ENCODE measurements at regions not wholly inside any gene's neighbourhood (a gene's known extent, or its start where the extent isn't known, plus 50 kb on each side); places are given as distances from the start of the nearest gene placed in this dataset.

DNA sequence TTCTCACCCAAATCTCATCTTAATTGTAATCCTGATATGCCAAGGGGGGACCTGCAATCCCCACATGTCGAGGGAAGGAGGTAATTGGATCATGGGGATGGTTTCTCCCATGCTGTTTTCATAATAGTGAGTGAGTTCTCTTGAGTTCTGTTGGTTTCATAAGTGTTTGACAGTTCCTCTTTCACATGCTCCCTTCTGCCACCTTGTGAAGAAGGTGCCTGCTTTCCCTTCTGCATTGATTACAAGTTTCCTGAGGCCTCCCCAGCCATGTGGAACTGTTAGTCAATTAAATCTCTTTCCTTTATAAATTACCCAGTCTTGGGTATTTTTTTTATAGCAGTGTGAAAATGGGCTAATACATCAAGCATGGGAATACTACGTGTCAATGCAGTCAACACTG is 925.0 kb upstream of the MAN1A1 start:
- Histone ChIP-seq H3K27ac (ENCODE audit: low read length) (no peak overlapping the region), H3F3A (ENCODE audit: insufficient read depth, low read length, poor library complexity, severe bottlenecking) (no peaks in the 10 kb centered on the region), H3K9ac (ENCODE audit: low read length) (no peak overlapping the region), H4K20me1 (ENCODE audit: insufficient read depth) (no peaks in the 10 kb centered on the region), H3K27me3 (ENCODE audit: insufficient read depth, low read depth, low read length) (no peaks in the 10 kb centered on the region), H3K36me3 (ENCODE audit: insufficient read depth, low read length) (no peaks in the 10 kb centered on the region), H3K79me2 (replicated peaks; ENCODE audit: insufficient read depth, low read length) (no peaks in the 10 kb centered on the region), H3K4me3 (ENCODE audit: low read length) (no peak overlapping the region), H3K4me2 (ENCODE audit: low read length) (no peak overlapping the region), H3K9me3 (ENCODE audit: low read length) (no peaks in the 10 kb centered on the region), H2AFZ (ENCODE audit: low read depth, low read length) (no peak overlapping the region), H3K9me2 (ENCODE audit: insufficient read depth, low read length) (no peaks in the 10 kb centered on the region)
- TF ChIP-seq MXI1 (conservative IDR thresholded peaks at IDR 0.05; ENCODE audit: poor library complexity, severe bottlenecking), result no peak
- TF ChIP-seq TAF1 (IDR thresholded peaks at IDR 0.05; ENCODE audit: low read depth), result no peak
- no peak for TF ChIP-seq RAD21 (conservative IDR thresholded peaks at IDR 0.05)
- no peak for TF ChIP-seq POLR2AphosphoS5 (IDR thresholded peaks at IDR 0.05)
- TF ChIP-seq EP300 (conservative IDR thresholded peaks at IDR 0.05; ENCODE audit: poor library complexity, severe bottlenecking), result no peak
- no peak for TF ChIP-seq SMC3 (conservative IDR thresholded peaks at IDR 0.05; ENCODE audit: poor library complexity)
- TF ChIP-seq EZH2 (IDR thresholded peaks at IDR 0.05; ENCODE audit: borderline replicate concordance, insufficient read depth, low read length, poor library complexity, severe bottlenecking), result no peak
- TF ChIP-seq, protein P1, sequence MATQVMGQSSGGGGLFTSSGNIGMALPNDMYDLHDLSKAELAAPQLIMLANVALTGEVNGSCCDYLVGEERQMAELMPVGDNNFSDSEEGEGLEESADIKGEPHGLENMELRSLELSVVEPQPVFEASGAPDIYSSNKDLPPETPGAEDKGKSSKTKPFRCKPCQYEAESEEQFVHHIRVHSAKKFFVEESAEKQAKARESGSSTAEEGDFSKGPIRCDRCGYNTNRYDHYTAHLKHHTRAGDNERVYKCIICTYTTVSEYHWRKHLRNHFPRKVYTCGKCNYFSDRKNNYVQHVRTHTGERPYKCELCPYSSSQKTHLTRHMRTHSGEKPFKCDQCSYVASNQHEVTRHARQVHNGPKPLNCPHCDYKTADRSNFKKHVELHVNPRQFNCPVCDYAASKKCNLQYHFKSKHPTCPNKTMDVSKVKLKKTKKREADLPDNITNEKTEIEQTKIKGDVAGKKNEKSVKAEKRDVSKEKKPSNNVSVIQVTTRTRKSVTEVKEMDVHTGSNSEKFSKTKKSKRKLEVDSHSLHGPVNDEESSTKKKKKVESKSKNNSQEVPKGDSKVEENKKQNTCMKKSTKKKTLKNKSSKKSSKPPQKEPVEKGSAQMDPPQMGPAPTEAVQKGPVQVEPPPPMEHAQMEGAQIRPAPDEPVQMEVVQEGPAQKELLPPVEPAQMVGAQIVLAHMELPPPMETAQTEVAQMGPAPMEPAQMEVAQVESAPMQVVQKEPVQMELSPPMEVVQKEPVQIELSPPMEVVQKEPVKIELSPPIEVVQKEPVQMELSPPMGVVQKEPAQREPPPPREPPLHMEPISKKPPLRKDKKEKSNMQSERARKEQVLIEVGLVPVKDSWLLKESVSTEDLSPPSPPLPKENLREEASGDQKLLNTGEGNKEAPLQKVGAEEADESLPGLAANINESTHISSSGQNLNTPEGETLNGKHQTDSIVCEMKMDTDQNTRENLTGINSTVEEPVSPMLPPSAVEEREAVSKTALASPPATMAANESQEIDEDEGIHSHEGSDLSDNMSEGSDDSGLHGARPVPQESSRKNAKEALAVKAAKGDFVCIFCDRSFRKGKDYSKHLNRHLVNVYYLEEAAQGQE (IDR thresholded peaks at IDR 0.05; ENCODE audit: borderline replicate concordance), result no peak
- no peak for TF ChIP-seq CTCF (IDR thresholded peaks at IDR 0.05; ENCODE audit: poor library complexity, severe bottlenecking)

DNA sequence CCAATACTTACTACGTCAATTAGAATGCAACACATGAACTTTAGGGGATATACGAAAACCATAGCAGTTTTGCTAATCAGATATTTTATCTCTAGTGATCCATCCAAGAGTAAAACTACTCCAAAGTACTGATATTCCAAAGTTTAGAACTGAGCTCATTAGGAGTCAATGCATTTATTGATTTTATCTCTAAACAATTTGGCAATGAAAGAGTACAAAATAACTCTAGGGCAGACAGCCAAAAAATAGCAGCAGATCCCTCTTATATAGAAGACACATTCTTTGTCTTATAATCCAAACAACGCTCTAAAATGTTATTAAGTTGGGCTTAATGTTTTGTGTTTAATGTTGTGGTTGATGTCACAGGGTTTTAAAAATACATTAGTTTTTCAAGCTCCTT is 923.9 kb upstream of the MAN1A1 start:
- Histone ChIP-seq H2AFZ (ENCODE audit: low read depth, low read length) (no peak overlapping the region), H3K9me3 (ENCODE audit: low read length) (no peaks in the 10 kb centered on the region), H3K4me2 (ENCODE audit: low read length) (no peak overlapping the region), H3K79me2 (replicated peaks; ENCODE audit: insufficient read depth, low read length) (no peaks in the 10 kb centered on the region), H3K4me3 (ENCODE audit: low read length) (no peak overlapping the region), H3F3A (ENCODE audit: insufficient read depth, low read length, poor library complexity, severe bottlenecking) (no peaks in the 10 kb centered on the region), H3K27ac (ENCODE audit: low read length) (no peak overlapping the region), H3K9me2 (ENCODE audit: insufficient read depth, low read length) (no peaks in the 10 kb centered on the region), H3K36me3 (ENCODE audit: insufficient read depth, low read length) (no peaks in the 10 kb centered on the region), H3K27me3 (ENCODE audit: insufficient read depth, low read depth, low read length) (no peaks in the 10 kb centered on the region), H4K20me1 (ENCODE audit: insufficient read depth) (no peaks in the 10 kb centered on the region), H3K9ac (ENCODE audit: low read length) (no peak overlapping the region)
- TF ChIP-seq CTCF (IDR thresholded peaks at IDR 0.05; ENCODE audit: poor library complexity, severe bottlenecking) (no peak), SMC3 (conservative IDR thresholded peaks at IDR 0.05; ENCODE audit: poor library complexity) (no peak), EP300 (conservative IDR thresholded peaks at IDR 0.05; ENCODE audit: poor library complexity, severe bottlenecking) (no peak), TAF1 (IDR thresholded peaks at IDR 0.05; ENCODE audit: low read depth) (no peak), RAD21 (conservative IDR thresholded peaks at IDR 0.05) (no peak)

Data from neural cell (in vitro differentiated cells).